ENCODE measurements at regions not wholly inside any gene's neighbourhood (a gene's known extent, or its start where the extent isn't known, plus 50 kb on each side); places are given as distances from the start of the nearest gene placed in this dataset.
A peak's percentile ranks its signal among the peaks of the same experiment; 100 is the strongest.

DNA sequence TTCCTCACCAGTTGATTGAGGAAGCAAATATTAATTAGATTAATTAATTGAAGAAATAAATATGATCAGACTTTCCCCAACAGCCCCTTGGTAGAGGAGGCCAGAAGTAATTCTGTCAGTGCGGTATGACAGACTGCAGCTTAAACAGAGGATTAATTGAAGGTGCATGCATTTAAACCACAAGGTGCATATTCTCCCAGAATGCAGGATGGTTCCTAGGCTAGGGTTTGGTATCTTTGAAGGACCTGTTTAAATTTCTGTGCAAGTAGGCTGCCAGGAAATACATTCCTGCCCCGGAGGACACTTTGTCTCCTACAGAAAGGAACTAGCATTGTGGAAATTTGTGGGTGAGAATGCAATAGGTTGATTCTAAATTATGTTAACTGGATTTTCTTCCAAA is 50.5 kb upstream of the PALM2AKAP2 start:
- intact Hi-C loops (cut with DNase I) = no loop called here
- Histone ChIP-seq H3K36me3 (no peaks in the 10 kb centered on the region), H3K27ac (replicated peaks in 1 of 4) (no peak overlapping the region), H3K4me1 (no peaks in the 10 kb centered on the region), H3K27me3 (peaks cover 0 to 4% (median 0%) of the 10 kb centered on the region in 4 donors), H3K4me3 (no peak overlapping the region), H3K9me3 (no peaks in the 10 kb centered on the region)
- peak; percentile 60 for DNase-seq (ENCODE audit: extremely low spot score)
- no peak for TF ChIP-seq EP300 (IDR thresholded peaks at IDR 0.05)
- no peak for TF ChIP-seq POLR2A (IDR thresholded peaks at IDR 0.05; ENCODE audit: low read depth)
- no peak for TF ChIP-seq POLR2AphosphoS5 (IDR thresholded peaks at IDR 0.05)
- TF ChIP-seq, protein P1, sequence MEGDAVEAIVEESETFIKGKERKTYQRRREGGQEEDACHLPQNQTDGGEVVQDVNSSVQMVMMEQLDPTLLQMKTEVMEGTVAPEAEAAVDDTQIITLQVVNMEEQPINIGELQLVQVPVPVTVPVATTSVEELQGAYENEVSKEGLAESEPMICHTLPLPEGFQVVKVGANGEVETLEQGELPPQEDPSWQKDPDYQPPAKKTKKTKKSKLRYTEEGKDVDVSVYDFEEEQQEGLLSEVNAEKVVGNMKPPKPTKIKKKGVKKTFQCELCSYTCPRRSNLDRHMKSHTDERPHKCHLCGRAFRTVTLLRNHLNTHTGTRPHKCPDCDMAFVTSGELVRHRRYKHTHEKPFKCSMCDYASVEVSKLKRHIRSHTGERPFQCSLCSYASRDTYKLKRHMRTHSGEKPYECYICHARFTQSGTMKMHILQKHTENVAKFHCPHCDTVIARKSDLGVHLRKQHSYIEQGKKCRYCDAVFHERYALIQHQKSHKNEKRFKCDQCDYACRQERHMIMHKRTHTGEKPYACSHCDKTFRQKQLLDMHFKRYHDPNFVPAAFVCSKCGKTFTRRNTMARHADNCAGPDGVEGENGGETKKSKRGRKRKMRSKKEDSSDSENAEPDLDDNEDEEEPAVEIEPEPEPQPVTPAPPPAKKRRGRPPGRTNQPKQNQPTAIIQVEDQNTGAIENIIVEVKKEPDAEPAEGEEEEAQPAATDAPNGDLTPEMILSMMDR (IDR thresholded peaks at IDR 0.05) = no peak
- 74% methylated on average over 2 of the region's 2 CpGs for WGBS
